ENCODE measurements at regions not wholly inside any gene's neighbourhood (a gene's known extent, or its start where the extent isn't known, plus 50 kb on each side); places are given as distances from the start of the nearest gene placed in this dataset.

DNA sequence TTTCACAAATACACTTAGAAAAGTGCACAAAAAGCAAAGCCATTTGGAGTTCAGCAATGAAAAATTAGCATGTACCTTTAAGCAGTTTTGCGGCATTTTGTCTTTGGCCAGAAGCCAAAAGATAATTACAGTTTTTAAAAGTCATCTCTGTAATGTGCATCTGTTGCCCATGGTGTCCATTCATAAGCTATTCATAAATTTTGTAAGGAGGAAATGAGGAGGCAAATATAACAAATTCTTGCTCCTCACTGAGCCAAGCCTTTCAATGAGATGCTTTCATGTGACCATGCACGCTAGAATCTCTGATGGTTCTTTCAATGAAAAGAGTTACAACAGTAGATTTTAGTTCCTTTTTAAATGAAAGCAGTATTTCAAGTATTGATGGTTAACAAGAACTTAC is 247.1 kb upstream of the MON1B start:
- Histone ChIP-seq H3K9me3 (ENCODE audit: control insufficient read depth, low read length) (no peaks in the 10 kb centered on the region), H3K4me1 (ENCODE audit: control insufficient read depth, insufficient read depth, low read depth, low read length) (peaks cover 5% of the 10 kb centered on the region), H2BK5ac (ENCODE audit: low read depth, low read length, poor library complexity, severe bottlenecking) (no peak overlapping the region), H3K23ac (ENCODE audit: low read length in 2 of 2) (no peak overlapping the region), H3K4me2 (ENCODE audit: low read length, poor library complexity, severe bottlenecking) (no peak overlapping the region), H2AFZ (ENCODE audit: low read depth, low read length) (no peak overlapping the region), H3K27me3 (ENCODE audit: control insufficient read depth in 1 of 2, insufficient read depth in 1 of 2, low read length in 2 of 2) (no peaks in the 10 kb centered on the region), H3K4ac (ENCODE audit: low read depth in 1 of 2, low read length in 2 of 2) (no peak overlapping the region), H3K27ac (ENCODE audit: low read length, poor library complexity, severe bottlenecking) (no peak overlapping the region), H3K79me1 (replicated peaks; ENCODE audit: low read length, poor library complexity, severe bottlenecking) (no peaks in the 10 kb centered on the region), H2BK120ac (ENCODE audit: low read depth, low read length) (no peak overlapping the region), H3K18ac (ENCODE audit: low read depth in 1 of 2, low read length in 2 of 2) (no peak overlapping the region), H3K14ac (ENCODE audit: low read length in 2 of 2) (no peak overlapping the region), H4K91ac (ENCODE audit: low read length) (no peak overlapping the region), H2BK15ac (ENCODE audit: low read depth, poor library complexity, severe bottlenecking) (no peak overlapping the region), H2BK12ac (ENCODE audit: low read length in 2 of 2) (no peak overlapping the region), H3K9ac (ENCODE audit: low read length) (no peak overlapping the region), H2AK5ac (ENCODE audit: low read length, severe bottlenecking) (no peak overlapping the region), H3K36me3 (ENCODE audit: control insufficient read depth in 1 of 2, insufficient read depth in 2 of 2, low read depth in 1 of 2, low read length in 2 of 2) (no peaks in the 10 kb centered on the region), H4K8ac (ENCODE audit: low read length) (no peak overlapping the region), H3K4me3 (ENCODE audit: insufficient read depth in 1 of 2, low read depth in 1 of 2, low read length in 2 of 2) (no peak overlapping the region)
- 80% methylated on average over 1 of the region's 2 CpGs for WGBS
- no peak for DNase-seq

DNA sequence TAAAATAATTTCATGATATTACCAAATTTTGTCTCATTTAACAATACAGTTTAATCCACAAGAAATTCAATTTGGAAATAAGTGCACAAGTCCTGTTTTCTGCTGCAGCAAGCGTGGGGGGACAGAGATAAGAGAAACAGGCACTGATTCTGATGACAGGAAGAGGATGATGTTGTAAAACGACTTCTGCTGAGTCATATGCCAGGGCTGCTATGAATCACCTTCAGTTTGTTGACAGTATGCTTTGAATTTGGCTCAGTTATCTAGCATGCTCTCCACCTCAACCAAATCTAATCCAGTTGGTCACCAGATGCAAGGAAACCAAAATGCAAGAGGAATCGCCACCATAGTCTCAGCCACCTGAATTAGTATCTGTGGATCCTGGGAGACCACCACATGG is 244.1 kb upstream of the MON1B start:
- H2BK120ac ChIP-seq (ENCODE audit: low read depth, low read length): no peak overlapping the region
- H3K4me2 ChIP-seq (ENCODE audit: low read length, poor library complexity, severe bottlenecking): peak overlapping the region; percentile 57
- no peaks in the 10 kb centered on the region for H3K9me3 ChIP-seq (ENCODE audit: control insufficient read depth, low read length)
- peaks cover 1% of the 10 kb centered on the region for H3K4me1 ChIP-seq (ENCODE audit: control insufficient read depth, insufficient read depth, low read depth, low read length)
- H3K18ac ChIP-seq (ENCODE audit: low read depth in 1 of 2, low read length in 2 of 2): no peak overlapping the region
- peak overlapping the region; percentile 28 for H3K9ac ChIP-seq (ENCODE audit: low read length)
- H2BK5ac ChIP-seq (ENCODE audit: low read depth, low read length, poor library complexity, severe bottlenecking): no peak overlapping the region
- H2BK15ac ChIP-seq (ENCODE audit: low read depth, poor library complexity, severe bottlenecking): no peak overlapping the region
- H3K27ac ChIP-seq (ENCODE audit: low read length, poor library complexity, severe bottlenecking): peak overlapping the region; percentile 59
- peak; percentile 82 for DNase-seq
- H2AFZ ChIP-seq (ENCODE audit: low read depth, low read length): no peak overlapping the region
- no peaks in the 10 kb centered on the region for H3K27me3 ChIP-seq (ENCODE audit: control insufficient read depth in 1 of 2, insufficient read depth in 1 of 2, low read length in 2 of 2)
- no peak overlapping the region for H4K8ac ChIP-seq (ENCODE audit: low read length)
- no peak overlapping the region for H3K23ac ChIP-seq (ENCODE audit: low read length in 2 of 2)
- no peak overlapping the region for H3K14ac ChIP-seq (ENCODE audit: low read length in 2 of 2)
- no peaks in the 10 kb centered on the region for H3K79me1 ChIP-seq (replicated peaks; ENCODE audit: low read length, poor library complexity, severe bottlenecking)
- H3K4ac ChIP-seq (ENCODE audit: low read depth in 1 of 2, low read length in 2 of 2): peak overlapping the region in 1 of 2 experiments; percentile 33
- H3K4me3 ChIP-seq (ENCODE audit: insufficient read depth in 1 of 2, low read depth in 1 of 2, low read length in 2 of 2): peak overlapping the region in 1 of 2 experiments; percentile 45
- no peak overlapping the region for H2BK12ac ChIP-seq (ENCODE audit: low read length in 2 of 2)
- no peak overlapping the region for H4K91ac ChIP-seq (ENCODE audit: low read length)
- 0% methylated on average over 2 of the region's 3 CpGs for WGBS
- no peak overlapping the region for H2AK5ac ChIP-seq (ENCODE audit: low read length, severe bottlenecking)
- H3K36me3 ChIP-seq (ENCODE audit: control insufficient read depth in 1 of 2, insufficient read depth in 2 of 2, low read depth in 1 of 2, low read length in 2 of 2): no peaks in the 10 kb centered on the region

DNA sequence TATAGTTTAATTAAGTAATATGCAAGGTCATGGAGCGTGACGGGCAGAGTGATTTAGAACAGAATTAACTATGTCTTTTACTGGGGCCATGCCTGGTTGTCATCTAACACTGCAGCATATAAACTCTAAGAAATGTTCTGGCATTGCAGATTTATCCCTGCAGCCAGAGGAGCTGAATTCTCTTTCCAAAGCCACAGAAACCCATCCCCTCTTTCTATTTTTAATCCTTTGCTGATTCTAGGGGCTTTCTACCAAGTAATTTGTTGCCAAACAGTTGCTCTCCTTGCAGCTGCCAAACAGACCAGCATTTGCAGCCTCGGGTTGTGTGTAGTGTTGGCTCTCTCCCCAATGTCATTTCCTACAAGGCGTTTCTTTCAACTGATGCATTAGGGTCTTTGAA is 243.2 kb upstream of the MON1B start:
- 89% methylated on average over 3 of the region's 4 CpGs for WGBS
- H3K23ac ChIP-seq (ENCODE audit: low read length in 2 of 2): no peak overlapping the region

DNA sequence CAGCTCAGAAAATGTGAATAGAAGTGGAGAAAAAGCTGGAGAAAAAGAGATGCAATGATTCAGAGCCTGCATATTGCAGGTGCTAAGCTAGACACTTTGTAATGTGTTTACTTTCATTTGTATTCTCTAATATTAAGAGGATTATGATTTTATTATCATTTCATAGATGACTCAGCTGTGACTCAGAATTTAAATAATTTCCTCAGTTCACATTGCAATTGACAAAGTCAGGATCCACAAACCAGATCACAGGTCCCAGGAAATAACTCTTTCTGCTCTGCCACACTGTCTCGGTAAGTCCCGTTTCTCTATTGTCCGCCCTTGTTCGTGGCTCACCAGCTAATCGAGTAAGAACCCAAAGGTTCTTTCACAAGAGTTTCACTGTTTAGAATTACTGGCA is 235.4 kb upstream of the MON1B start:
- H3K4me3 ChIP-seq (ENCODE audit: insufficient read depth in 1 of 2, low read depth in 1 of 2, low read length in 2 of 2): peak overlapping the region in 1 of 2 experiments; percentile 49
- no peak overlapping the region for H2BK15ac ChIP-seq (ENCODE audit: low read depth, poor library complexity, severe bottlenecking)
- H3K18ac ChIP-seq (ENCODE audit: low read depth in 1 of 2, low read length in 2 of 2): no peak overlapping the region
- H2BK120ac ChIP-seq (ENCODE audit: low read depth, low read length): no peak overlapping the region
- no peaks in the 10 kb centered on the region for H3K4me1 ChIP-seq (ENCODE audit: control insufficient read depth, insufficient read depth, low read depth, low read length)
- no peaks in the 10 kb centered on the region for H3K36me3 ChIP-seq (ENCODE audit: control insufficient read depth in 1 of 2, insufficient read depth in 2 of 2, low read depth in 1 of 2, low read length in 2 of 2)
- H2AK5ac ChIP-seq (ENCODE audit: low read length, severe bottlenecking): no peak overlapping the region
- no peak overlapping the region for H2AFZ ChIP-seq (ENCODE audit: low read depth, low read length)
- H4K8ac ChIP-seq (ENCODE audit: low read length): no peak overlapping the region
- no peaks in the 10 kb centered on the region for H3K27me3 ChIP-seq (ENCODE audit: control insufficient read depth in 1 of 2, insufficient read depth in 1 of 2, low read length in 2 of 2)
- H2BK5ac ChIP-seq (ENCODE audit: low read depth, low read length, poor library complexity, severe bottlenecking): no peak overlapping the region
- H3K14ac ChIP-seq (ENCODE audit: low read length in 2 of 2): no peak overlapping the region
- DNase-seq: no peak
- H3K9ac ChIP-seq (ENCODE audit: low read length): no peak overlapping the region
- H3K9me3 ChIP-seq (ENCODE audit: control insufficient read depth, low read length): no peaks in the 10 kb centered on the region
- no peaks in the 10 kb centered on the region for H3K79me1 ChIP-seq (replicated peaks; ENCODE audit: low read length, poor library complexity, severe bottlenecking)
- H3K23ac ChIP-seq (ENCODE audit: low read length in 2 of 2): no peak overlapping the region
- no peak overlapping the region for H4K91ac ChIP-seq (ENCODE audit: low read length)
- H2BK12ac ChIP-seq (ENCODE audit: low read length in 2 of 2): no peak overlapping the region
- no peak overlapping the region for H3K27ac ChIP-seq (ENCODE audit: low read length, poor library complexity, severe bottlenecking)
- H3K4me2 ChIP-seq (ENCODE audit: low read length, poor library complexity, severe bottlenecking): no peak overlapping the region
- H3K4ac ChIP-seq (ENCODE audit: low read depth in 1 of 2, low read length in 2 of 2): no peak overlapping the region
- 90% methylated on average over 5 of the region's 5 CpGs for WGBS

More for the DNA sequence above, 243.2 kb upstream of the MON1B start:
- no peak overlapping the region for H3K4me2 ChIP-seq (ENCODE audit: low read length, poor library complexity, severe bottlenecking)
- peaks cover 1% of the 10 kb centered on the region for H3K4me1 ChIP-seq (ENCODE audit: control insufficient read depth, insufficient read depth, low read depth, low read length)
- H3K79me1 ChIP-seq (replicated peaks; ENCODE audit: low read length, poor library complexity, severe bottlenecking): no peaks in the 10 kb centered on the region
- H4K91ac ChIP-seq (ENCODE audit: low read length): no peak overlapping the region
- no peak overlapping the region for H2BK120ac ChIP-seq (ENCODE audit: low read depth, low read length)
- no peak overlapping the region for H2BK5ac ChIP-seq (ENCODE audit: low read depth, low read length, poor library complexity, severe bottlenecking)
- no peak overlapping the region for H3K14ac ChIP-seq (ENCODE audit: low read length in 2 of 2)
- H2BK15ac ChIP-seq (ENCODE audit: low read depth, poor library complexity, severe bottlenecking): no peak overlapping the region
- no peak overlapping the region for H3K4ac ChIP-seq (ENCODE audit: low read depth in 1 of 2, low read length in 2 of 2)
- H2AK5ac ChIP-seq (ENCODE audit: low read length, severe bottlenecking): no peak overlapping the region
- H3K9me3 ChIP-seq (ENCODE audit: control insufficient read depth, low read length): no peaks in the 10 kb centered on the region
- no peak overlapping the region for H3K27ac ChIP-seq (ENCODE audit: low read length, poor library complexity, severe bottlenecking)
- no peak overlapping the region for H3K4me3 ChIP-seq (ENCODE audit: insufficient read depth in 1 of 2, low read depth in 1 of 2, low read length in 2 of 2)
- H2AFZ ChIP-seq (ENCODE audit: low read depth, low read length): no peak overlapping the region
- H3K9ac ChIP-seq (ENCODE audit: low read length): no peak overlapping the region
- no peak for DNase-seq
- H4K8ac ChIP-seq (ENCODE audit: low read length): no peak overlapping the region
- H3K36me3 ChIP-seq (ENCODE audit: control insufficient read depth in 1 of 2, insufficient read depth in 2 of 2, low read depth in 1 of 2, low read length in 2 of 2): no peaks in the 10 kb centered on the region
- H3K18ac ChIP-seq (ENCODE audit: low read depth in 1 of 2, low read length in 2 of 2): no peak overlapping the region
- H3K27me3 ChIP-seq (ENCODE audit: control insufficient read depth in 1 of 2, insufficient read depth in 1 of 2, low read length in 2 of 2): no peaks in the 10 kb centered on the region
- no peak overlapping the region for H2BK12ac ChIP-seq (ENCODE audit: low read length in 2 of 2)

Data from mesenchymal stem cell (in vitro differentiated cells and primary cell).